Stomach (tissue), 8 donors: ENCODE measurements at regions not wholly inside any gene's neighbourhood (a gene's known extent, or its start where the extent isn't known, plus 50 kb on each side); places are given as distances from the start of the nearest gene placed in this dataset.

Source experiments
- DNase-seq, 2 donors: peaks; one replicate each; pipeline versions ENCODE4 v3.0.0 to v3.0.0-alpha.2; 2013 to 2019
- H3K27ac ChIP-seq, 5 donors: fragments of 200-600 bp in 4 of 5; sonication (generic) in 4 of 5; one replicate each; pipeline ENCODE4 v1.5.1; 2013 to 2019; ENCODE audit warnings: mild to moderate bottlenecking in 1 of 5, moderate library complexity in 1 of 5
- H3K27me3 ChIP-seq, 3 donors: fragments of 200-600 bp; sonication (generic); one replicate each; pipeline ENCODE4 v1.5.1; 2017 to 2019; ENCODE audit warnings: mixed run types in 1 of 3
- H3K36me3 ChIP-seq, 4 donors: fragments of 200-600 bp; sonication (generic); 1 replicate in 3 of 4; 2 replicates in 1 of 4; pipeline ENCODE4 v1.5.1; 2016 to 2019
- H3K4me1 ChIP-seq, 4 donors: fragments of 200-600 bp; sonication (generic); one replicate each; pipeline ENCODE4 v1.5.1; 2016 to 2019
- H3K4me3 ChIP-seq, 4 donors: fragments of 200-600 bp; sonication (generic) in 3 of 4; one replicate each; pipeline ENCODE4 v1.5.1; 2016 to 2019; ENCODE audit warnings: mild to moderate bottlenecking in 1 of 4
- H3K9me3 ChIP-seq, 4 donors: fragments of 200-600 bp; sonication (generic); one replicate each; pipeline ENCODE4 v1.5.1; 2016 to 2019
- EP300 ChIP-seq: sonication (generic); formaldehyde crosslinking; IDR thresholded peaks from one replicate; pipeline ENCODE4 v1.6.1; 2017; ENCODE audit warnings: antibody characterized with exemption
- POLR2A ChIP-seq, 4 donors: fragments of 450-650 bp; IDR thresholded peaks; one replicate each; pipeline ENCODE4 v1.6.1; 2016; ENCODE audit warnings: antibody characterized with exemption in 4 of 4, control low read depth in 2 of 4, mild to moderate bottlenecking in 1 of 4, moderate library complexity in 1 of 4
- POLR2AphosphoS5 ChIP-seq, 3 donors: sonication (generic); formaldehyde crosslinking; IDR thresholded peaks; one replicate each; pipeline ENCODE4 v1.6.1; 2016; ENCODE audit warnings: antibody characterized with exemption in 3 of 3
- WGBS, 5 donors: extraction: QIAGEN DNeasy Blood & Tissue Kit in 3 of 5; methylation state at CpG; one replicate each; pipeline versions ENCODE4 v1.1.5 to v1.1.7; 2013 to 2018; 5-methylcytosine and 5-hydroxymethylcytosine counted together
- intact Hi-C: fragments of 100-400 bp; cut with DNase I; formaldehyde crosslinking; loops from one replicate; pipeline ENCODE4 v1.15.1; 2023; ENCODE audit warnings: low total_unique reads
- TF ChIP-seq, protein P1 (sequence below), 7 experiments: fragments of 450-650 bp in 4 of 7; fragments of 200-600 bp in 3 of 7; sonication (generic) in 3 of 7; IDR thresholded peaks; one replicate each; pipeline ENCODE4 v1.5.1; 2016 to 2019; ENCODE audit warnings: antibody characterized with exemption in 7 of 7, control low read depth in 2 of 7, mild to moderate bottlenecking in 1 of 7
- donor health status: healthy with polysubstance abuse.
- donor health status: Bipolar disorder and iron deficiency.
- donor health status: healthy.

DNA sequence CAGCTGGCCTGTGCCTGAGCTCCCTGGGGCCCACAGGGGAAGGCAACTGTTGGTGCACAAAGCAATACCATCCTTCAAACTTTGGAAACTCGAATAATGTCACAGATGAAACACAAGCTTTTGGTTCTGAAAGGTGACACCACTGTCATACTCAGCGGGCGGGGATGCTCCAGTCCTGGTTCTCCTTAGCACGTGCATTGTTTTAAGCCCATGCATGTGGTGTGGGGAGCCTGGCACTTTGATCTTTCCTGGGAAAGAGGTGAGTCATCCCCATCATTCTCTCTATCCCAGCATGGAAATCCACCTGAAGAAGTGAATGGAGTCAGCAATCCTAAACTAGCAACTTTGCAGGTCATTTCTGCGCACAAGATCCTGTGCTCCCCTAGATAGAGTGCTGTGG is 119.6 kb downstream of the GLRX3 start:
- no peaks in the 10 kb centered on the region for H3K27me3 ChIP-seq
- intact Hi-C loops, result no loop called here
- H3K4me1 ChIP-seq, result no peaks in the 10 kb centered on the region
- 71 to 78% (median 77%) methylated on average over 5 of the region's 5 CpGs for WGBS, 5 donors
- DNase-seq, result no peak
- no peak for TF ChIP-seq EP300
- TF ChIP-seq, protein P1, sequence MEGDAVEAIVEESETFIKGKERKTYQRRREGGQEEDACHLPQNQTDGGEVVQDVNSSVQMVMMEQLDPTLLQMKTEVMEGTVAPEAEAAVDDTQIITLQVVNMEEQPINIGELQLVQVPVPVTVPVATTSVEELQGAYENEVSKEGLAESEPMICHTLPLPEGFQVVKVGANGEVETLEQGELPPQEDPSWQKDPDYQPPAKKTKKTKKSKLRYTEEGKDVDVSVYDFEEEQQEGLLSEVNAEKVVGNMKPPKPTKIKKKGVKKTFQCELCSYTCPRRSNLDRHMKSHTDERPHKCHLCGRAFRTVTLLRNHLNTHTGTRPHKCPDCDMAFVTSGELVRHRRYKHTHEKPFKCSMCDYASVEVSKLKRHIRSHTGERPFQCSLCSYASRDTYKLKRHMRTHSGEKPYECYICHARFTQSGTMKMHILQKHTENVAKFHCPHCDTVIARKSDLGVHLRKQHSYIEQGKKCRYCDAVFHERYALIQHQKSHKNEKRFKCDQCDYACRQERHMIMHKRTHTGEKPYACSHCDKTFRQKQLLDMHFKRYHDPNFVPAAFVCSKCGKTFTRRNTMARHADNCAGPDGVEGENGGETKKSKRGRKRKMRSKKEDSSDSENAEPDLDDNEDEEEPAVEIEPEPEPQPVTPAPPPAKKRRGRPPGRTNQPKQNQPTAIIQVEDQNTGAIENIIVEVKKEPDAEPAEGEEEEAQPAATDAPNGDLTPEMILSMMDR (IDR thresholded peaks at IDR 0.05), result no peak
- no peak for TF ChIP-seq POLR2AphosphoS5 (IDR thresholded peaks at IDR 0.05)
- no peak for TF ChIP-seq POLR2A (IDR thresholded peaks at IDR 0.05)
- no peak overlapping the region for H3K27ac ChIP-seq
- H3K36me3 ChIP-seq, result peaks cover 0 to 4% (median 0%) of the 10 kb centered on the region in 4 donors
- H3K9me3 ChIP-seq, result peaks cover 0 to 14% (median 4%) of the 10 kb centered on the region in 4 donors
- H3K4me3 ChIP-seq, result no peak overlapping the region

DNA sequence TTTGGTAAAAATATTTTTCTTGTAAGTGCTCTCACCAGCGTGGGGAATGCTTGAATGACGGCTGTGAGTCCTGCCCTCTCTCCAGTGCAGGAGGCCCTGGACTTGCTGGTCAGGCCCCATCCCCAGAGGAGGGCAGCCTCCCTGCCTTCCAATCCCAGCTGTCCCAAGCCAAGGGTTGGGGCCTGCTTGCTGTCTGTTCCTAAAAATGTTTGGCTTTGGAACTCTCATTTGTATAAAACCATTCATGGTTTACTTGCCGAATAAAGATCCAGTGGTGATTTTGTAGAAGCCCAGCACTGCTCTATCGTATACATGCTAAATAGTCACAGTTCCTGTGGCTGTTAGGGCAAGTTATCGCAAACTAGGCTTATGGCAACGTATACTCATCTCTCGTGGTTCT is 121.7 kb downstream of the GLRX3 start:
- intact Hi-C loops, result no loop called here
- 86 to 92% (median 90%) methylated on average over 7 of the region's 7 CpGs for WGBS, 5 donors
- H3K27ac ChIP-seq, result no peak overlapping the region
- DNase-seq, result no peak
- TF ChIP-seq POLR2A (IDR thresholded peaks at IDR 0.05) (no peak), EP300 (no peak), POLR2AphosphoS5 (IDR thresholded peaks at IDR 0.05) (no peak)
- TF ChIP-seq, protein P1 (IDR thresholded peaks at IDR 0.05), result no peak
- no peak overlapping the region for H3K4me3 ChIP-seq
- no peaks in the 10 kb centered on the region for H3K27me3 ChIP-seq
- peaks cover 0 to 23% (median 14%) of the 10 kb centered on the region in 4 donors for H3K9me3 ChIP-seq
- no peaks in the 10 kb centered on the region for H3K4me1 ChIP-seq
- no peaks in the 10 kb centered on the region for H3K36me3 ChIP-seq

DNA sequence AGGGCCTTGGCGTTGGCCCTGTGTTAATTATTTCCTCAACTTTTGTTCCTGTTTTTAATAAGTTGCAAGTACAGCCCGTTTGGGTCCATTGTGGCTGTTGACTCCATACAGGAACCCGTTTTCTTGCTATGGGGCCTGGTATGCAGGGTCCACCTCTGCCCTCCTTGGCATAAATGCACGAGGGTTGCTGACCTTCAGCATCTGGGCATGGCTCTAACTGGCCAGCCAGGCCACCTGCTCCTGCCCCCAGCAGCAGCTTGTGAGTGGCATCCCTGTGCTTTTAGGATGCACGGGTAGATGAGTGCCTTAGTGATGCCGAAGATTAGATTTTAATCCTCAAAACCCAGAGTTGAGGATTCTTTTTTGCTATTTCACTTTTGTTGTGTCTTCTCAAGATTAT is 123.2 kb downstream of the GLRX3 start:
- no peaks in the 10 kb centered on the region for H3K4me1 ChIP-seq
- no peak for TF ChIP-seq POLR2A (IDR thresholded peaks at IDR 0.05)
- no peak for TF ChIP-seq POLR2AphosphoS5 (IDR thresholded peaks at IDR 0.05)
- TF ChIP-seq, protein P1 (IDR thresholded peaks at IDR 0.05), result no peak
- TF ChIP-seq EP300, result no peak
- no peaks in the 10 kb centered on the region for H3K36me3 ChIP-seq
- DNase-seq, result no peak
- no peak overlapping the region for H3K27ac ChIP-seq
- peaks cover 0 to 38% (median 23%) of the 10 kb centered on the region in 4 donors for H3K9me3 ChIP-seq
- intact Hi-C loops, result no loop called here
- no peak overlapping the region for H3K4me3 ChIP-seq
- no peaks in the 10 kb centered on the region for H3K27me3 ChIP-seq
- 66 to 77% (median 71%) methylated on average over 6 of the region's 6 CpGs for WGBS, 5 donors

DNA sequence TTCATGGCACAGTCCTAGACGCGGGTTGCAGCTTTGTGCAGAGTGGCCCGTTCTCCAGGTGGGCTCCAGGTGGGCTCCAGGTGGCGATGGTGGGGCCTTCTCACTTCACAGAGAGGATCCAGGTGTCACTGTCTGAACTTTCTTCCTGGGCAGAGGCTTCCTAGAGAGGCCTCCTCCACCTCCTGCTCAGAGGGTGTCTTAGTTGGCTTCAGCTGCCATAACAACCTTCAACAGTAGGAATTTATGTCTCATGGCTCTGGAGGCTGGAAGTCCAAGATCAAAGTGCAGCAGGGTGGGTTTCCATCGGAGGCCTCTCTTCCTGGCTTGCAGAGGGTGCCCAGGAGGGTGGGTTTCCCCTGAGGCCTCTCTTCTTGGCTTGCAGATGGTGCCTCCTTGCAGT is 125.1 kb downstream of the GLRX3 start:
- H3K4me3 ChIP-seq, result no peak overlapping the region
- TF ChIP-seq, protein P1 (IDR thresholded peaks at IDR 0.05), result no peak
- TF ChIP-seq POLR2A (IDR thresholded peaks at IDR 0.05) (no peak), EP300 (no peak), POLR2AphosphoS5 (IDR thresholded peaks at IDR 0.05) (no peak)
- intact Hi-C loops, result no loop called here
- peaks cover 0 to 51% (median 38%) of the 10 kb centered on the region in 4 donors for H3K9me3 ChIP-seq
- no peaks in the 10 kb centered on the region for H3K36me3 ChIP-seq
- no peak for DNase-seq
- no peak overlapping the region for H3K27ac ChIP-seq
- H3K4me1 ChIP-seq, result no peaks in the 10 kb centered on the region
- WGBS, 5 donors, result 67 to 79% (median 77%) methylated on average over 5 of the region's 5 CpGs
- H3K27me3 ChIP-seq, result no peaks in the 10 kb centered on the region
